NOMO-1 (cell line): ENCODE measurements at regions not wholly inside any gene's neighbourhood (a gene's known extent, or its start where the extent isn't known, plus 50 kb on each side); places are given as distances from the start of the nearest gene placed in this dataset.
"Not testable (repeated sequence)": the region's sequence is repeated elsewhere in the genome, so short reads cannot be mapped to it uniquely, and the experiment has no call there.

Source experiments
- DNase-seq, 2 experiments: peaks; one replicate each; lab custom pipeline; 2025; ENCODE audit not compliant: unreplicated experiment in 2 of 2; lab: John Stamatoyannopoulos, UW

DNA sequence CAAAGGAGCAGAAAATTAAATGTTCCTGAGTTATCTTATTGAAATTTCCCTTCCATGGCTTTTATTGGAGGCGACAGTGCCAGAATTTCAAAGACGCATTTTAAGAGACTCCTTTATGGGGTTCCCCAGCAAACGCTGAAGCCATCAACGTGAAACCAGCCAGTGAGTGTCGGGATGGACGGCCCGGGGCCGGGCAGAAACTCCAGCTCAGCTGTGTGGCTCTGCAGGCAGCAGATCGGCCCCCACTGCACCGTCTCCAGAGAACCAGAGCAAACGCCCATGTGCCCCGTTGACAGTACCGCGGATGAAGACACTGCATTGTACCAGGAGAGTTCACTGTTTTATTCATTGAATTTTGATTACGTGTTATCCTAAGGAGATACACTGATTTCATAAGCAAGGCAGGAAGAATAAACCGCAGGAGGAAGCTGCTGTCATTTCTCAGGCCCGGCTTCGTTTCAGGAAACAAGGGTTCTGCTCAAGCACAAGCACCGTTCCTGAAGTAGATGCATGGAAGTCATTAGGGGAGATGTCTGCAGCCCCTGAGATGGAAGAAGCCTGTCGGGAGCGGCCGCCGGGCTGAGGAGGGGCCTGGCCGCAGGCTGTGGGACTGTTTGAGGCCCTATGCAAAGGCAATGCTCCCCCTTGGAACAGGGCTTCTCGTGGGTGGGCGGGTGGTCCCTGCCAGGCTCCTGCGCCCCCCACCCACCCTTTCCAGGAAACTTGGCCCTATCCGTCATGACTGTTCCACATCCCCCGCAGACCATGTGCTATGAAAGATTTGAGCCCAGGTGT, 639.7 kb downstream of the TBC1D22A start:
- DNase-seq: peak in 1 of 2 experiments; percentile 18

DNA sequence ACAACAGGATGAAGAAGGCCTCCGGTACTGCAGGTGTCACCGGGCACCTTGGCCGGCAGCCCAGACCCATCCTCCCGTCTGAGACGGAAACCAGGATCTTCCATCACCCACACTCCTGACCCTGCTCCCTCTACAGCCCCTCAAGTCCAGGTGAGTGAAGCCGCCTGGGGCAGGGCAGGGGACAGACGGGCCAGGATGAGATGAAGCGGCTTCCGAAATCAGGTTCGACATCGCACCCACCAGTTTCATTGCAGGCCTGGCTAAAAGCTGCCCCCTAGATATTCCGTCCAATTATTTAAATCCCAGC, 639.1 kb downstream of the TBC1D22A start:
- no peak for DNase-seq

DNA sequence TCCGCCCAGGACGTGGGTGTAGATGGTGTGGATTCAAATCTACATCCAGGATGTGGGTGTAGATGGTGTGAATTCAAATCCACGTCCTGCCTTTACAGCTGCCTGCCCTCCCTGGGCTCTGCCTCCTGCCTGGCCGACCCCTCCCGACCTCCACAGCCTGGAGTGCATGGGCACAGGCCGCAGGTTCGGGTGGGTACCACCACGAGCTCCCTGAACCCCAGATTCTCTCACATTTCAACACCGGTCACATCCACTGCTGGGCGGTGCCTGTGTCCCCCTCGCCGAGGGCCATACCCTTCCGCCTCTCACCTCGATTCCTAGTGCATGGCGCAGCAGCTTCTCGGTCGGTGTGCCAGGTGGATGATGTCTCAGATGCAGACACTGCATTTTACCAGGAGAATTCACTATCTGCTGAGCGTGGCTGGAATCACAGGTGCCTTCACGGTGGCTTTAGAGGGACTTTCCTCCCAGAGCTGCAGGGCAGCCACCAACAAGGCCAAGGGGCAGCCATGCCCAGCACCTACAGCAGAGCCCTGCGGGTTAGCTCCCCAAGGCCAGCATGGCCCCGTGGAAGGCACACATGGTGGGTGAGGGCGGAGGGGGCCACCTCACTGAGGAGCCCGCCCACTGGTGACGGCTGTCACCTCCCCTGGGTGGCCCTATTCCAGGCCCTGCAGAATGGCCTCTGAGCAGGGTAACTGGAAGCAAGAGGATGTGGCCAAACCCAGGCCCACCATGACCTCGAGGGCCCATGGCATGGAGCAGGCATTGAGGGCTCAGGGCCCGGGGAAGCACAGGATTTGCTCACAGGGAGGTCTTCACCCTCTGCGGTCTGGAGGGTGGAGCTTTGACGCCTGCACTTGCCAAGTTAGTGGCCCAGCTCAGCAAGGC, 638.5 kb downstream of the TBC1D22A start:
- DNase-seq: no peak

DNA sequence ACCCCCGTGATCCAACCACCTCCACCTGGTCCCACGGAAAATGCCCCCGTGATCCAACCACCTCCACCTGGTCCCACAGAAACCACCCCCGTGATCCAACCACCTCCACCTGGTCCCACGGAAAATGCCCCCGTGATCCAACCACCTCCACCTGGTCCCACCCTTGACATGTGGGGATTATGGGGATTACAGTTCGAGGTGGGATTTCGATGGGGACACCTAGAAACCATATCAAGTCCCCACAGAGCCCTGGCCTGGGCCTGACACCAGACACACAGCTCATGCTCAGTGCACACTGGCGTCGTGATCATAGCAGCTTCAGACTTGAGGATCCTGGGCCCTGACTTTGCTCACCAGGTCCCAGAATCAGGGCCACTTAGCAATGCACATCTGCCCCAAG, 637.7 kb downstream of the TBC1D22A start:
- DNase-seq: not testable (repeated sequence)

DNA sequence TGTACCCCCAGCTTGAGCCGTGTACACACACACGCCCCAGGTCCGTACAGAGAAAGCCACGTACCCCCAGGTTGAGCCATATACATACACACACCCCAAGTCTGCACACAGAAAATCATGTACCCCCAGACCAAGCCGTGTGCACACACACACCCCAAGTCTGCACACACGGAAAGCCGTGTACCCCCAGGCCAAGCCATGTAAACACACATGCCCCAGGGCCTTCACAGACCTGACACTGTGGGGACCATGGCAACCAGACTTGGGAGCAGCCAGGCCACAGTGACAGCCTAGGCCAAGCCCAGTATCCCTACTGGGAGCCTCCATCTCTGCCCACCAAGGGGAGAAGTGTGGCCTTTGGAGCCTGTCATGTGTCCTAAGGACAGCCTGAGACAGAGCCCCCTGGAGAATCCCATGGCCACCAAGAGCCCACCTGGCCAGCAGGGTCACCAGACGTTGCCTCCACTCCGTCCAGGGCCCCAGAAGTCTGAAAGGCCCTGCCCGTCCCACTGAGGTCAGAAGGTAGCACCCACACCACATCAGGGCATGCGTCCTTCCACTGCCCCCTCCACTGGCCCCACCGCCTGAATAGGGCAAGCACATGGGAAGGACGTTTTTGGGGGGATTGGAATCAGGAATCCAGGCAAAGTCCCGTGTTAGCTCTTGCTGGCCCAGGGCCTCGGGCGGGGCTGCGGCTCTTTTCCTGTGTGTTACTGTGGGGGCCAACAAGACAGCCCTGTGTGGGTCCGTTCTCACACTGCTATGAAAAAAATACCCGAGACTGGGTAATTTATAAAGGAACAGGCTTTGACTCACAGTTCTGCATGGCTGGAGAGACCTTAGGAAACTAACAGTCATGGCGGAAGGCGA, 636.7 kb downstream of the TBC1D22A start:
- no peak for DNase-seq

DNA sequence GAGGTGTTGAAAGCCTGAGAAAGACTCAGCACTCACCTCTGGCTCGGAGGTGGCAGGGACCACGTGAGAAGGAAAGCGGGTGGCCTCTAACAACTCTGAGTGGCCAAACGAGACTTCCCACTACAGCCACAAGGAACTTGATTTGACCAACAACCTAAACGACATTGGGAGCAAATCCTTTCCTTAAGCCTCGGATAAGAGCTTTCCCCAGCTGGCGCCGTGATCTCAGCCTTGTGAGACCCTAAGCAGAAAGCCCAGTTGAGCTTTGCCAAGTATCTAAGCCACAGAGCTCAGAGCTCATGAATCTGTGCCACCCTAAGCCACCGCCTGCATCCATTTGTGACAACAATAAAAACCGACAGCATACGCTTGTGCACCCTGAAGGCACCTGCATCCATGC, 636.0 kb downstream of the TBC1D22A start:
- DNase-seq: no peak

DNA sequence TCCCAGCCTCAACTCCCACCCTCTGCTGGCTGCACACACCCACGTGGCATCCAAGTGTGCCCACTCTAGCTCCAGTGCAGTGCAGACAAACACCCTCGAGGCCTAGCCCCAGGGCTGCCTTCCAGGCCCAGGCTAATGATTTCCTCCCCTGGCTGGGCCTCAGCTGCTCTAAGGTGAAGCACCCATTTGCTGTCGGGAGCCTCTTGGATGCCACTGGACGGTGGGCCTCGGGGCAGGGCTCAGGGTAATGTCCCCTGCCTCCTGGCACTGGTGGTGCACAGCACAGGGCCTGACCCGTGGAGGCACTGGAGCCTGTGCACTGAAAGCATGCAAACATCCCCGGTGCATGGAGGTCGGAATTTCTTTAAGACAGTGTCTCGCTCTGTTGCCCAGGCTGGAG, 635.2 kb downstream of the TBC1D22A start:
- no peak for DNase-seq

DNA sequence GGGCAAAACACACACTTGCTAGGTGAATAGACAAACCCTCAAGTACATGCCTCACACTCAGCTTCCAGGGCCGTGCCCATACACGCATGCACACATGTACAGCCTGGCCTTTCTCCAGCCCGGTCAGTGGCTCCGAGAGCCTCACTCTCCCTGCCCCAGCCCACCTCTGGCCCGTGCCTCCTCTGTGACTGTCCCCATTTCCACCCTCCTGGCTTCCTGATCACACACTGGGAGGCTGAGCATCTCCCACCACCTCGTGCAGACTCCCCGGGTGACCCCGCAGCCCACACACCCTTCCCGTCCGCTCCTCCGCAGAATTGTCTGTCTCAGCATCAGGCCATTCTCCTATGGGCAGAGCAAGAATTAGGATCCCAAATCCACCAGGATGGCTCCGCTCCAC, 634.1 kb downstream of the TBC1D22A start:
- no peak for DNase-seq

DNA sequence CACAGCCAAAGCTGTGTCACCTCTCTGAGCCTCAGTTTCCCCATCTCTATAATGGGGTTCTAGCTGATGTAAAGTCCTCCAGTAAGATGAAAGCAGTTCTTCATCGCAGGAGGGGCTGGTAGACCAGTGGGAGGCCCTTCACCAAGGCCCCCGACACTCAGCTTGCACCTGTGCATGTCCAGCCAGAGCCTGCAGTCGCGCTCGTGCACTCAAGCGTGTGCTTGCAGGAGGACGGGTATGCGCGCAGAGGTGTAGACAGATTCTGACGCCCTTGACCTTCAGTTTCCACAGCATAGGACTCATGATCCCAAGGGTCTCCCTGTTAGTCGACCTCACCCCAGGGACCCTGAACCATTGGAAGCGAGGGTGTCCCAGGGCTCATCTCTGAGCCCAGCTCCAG, 633.7 kb downstream of the TBC1D22A start:
- no peak for DNase-seq

DNA sequence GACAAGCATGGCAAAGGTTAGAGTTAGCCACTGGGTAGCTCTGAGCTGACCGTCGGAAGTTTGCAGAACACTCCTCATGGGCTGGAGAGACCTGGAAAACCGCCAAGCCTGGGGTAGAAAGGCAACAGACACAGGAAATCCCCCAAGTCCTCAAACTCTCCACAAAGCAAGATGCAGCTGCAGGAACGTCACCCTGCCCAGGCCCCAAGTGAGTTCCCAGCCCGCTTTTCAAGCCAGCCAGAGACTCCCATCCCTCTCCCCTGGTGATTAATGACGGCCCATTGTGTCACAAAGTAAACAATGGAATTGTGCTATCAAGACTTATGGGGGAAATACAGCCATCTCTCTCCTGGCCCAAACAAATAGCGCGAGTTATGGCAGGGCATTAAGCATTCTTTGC, 633.0 kb downstream of the TBC1D22A start:
- DNase-seq: no peak

DNA sequence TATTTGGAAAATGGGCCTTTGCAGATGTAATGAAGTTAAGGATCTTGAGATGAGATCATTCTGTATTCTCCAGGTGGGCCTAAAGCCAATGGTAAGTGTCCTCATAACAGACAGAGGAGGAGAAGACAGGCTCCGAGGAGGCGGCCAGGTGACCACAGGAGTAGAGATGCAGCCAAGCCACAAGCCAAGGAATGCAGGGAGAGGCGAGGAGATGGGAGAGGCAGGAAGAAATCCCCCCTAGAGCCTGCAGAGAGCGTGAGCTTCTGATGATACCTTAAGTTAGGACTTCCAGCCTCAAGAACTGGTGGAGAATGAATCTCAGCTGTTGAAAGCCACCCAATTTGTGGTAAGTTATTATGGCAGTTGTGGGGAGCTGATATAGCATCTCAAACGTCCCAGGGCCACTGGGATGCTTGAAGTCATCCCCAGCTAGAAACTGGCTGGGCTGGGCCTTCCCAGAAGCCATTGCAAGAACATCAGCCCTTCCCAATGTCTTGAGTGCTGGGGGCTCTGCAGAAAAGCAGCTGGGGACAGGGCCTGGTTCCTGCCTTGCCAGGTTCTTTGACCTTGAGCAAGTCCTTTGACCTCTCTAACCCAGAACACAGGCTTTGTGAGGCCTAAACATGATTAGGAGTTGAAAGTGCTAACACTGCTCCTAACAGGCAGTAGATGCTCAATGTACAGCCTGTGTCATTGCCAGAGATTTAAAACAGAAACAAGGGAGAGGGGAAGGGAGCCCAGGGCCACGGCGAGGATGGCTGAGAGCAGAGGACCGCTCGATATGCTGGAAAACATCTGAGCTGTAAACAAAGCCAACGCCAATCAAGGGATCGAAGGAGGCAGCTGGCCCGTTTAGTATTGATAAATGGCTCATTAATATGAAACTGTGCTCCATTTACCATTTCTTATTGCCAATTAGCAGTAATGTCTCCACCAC, 632.3 kb downstream of the TBC1D22A start:
- no peak for DNase-seq

DNA sequence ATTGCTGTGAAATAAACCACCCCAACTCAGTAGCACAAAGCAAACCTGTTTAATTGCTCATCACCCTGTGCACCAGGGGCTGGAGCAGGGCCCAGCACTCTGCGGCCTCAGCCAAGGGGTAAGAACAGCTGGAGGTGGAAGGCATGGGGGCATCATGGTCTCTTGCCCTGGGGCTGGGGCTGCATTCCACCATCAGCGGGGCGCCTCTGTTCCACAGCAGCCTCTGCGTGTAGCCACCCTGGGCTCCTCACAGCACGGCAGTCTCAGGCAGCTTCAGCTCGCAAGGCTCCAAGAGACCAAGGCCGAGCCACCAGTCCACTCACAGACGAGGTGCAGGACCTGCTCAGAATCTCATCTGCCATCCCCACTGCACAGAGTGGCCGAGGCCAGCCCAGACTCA, 630.7 kb downstream of the TBC1D22A start:
- DNase-seq: no peak

DNA sequence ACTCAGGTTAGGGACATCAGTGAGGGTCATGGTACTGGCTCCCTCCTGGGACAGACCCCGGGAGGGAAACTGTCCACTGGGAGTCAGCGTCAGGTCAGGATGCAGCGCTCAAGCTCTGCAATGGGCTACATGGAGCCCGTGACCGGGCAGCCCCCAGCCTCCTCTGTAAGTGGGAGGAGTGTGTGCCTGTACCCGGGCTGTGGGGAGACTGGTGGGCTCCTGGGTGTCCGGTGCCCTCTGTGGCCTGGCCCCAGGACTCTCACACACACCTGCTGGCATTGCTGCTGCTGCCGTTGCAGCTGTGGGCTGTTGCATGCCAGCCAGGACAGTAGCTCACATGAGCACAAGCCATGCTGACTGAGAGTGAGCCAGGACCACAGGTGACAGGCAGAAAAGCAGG, 630.3 kb downstream of the TBC1D22A start:
- DNase-seq: no peak

DNA sequence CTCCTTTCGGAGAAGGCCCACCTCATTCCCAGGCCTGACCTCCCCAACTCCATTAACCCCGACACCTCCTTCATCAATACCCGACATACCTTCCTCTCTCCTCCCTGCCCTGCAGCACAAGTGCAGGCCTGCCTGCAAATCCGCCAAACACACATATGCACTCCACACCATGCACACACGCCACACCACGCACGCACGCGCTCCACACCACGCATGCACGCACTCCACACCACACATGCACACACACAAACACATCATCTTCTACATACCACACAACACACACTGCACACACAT, 629.6 kb downstream of the TBC1D22A start:
- DNase-seq: no peak

DNA sequence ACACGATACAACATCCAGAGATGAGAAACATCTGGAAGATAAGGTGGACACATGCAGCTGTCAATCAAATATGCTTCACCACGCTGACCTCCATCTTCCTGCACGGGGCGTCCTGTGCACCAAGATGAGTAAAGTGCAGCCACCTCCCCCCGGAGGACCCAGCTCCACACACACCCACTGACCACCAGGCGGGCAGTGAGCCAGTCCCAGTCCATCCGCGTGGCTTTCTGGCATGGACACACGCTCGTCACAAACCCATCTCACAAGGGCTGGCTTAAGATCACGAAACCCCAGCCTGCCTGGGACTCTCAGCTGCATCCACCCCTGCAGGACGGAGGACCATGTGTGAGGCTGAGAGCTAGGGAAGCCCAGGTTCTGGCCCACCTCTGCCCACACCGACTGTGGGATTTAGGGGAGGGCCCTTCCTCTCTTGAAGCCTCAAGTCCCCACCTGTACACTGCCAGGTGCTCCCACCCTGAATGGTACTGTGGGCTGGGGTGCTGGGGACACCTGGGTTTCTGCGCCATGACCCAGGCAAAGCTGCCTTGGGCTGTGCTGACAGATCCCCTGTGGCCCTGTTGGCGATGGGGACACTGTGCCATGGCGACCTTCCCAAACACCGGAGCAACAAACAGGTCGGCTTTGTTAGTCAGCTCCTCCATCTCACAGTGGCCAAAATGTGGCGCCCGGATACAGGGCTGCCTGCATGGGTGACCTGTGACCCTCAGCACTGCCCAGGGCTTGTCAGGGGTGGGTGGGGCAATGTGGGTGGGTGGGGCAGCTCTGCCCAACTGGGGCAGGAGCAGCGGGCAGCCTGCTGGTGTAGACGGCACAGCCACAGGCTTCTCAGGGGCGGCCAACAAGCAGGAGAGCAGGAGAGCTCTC, 629.0 kb downstream of the TBC1D22A start:
- DNase-seq: no peak

DNA sequence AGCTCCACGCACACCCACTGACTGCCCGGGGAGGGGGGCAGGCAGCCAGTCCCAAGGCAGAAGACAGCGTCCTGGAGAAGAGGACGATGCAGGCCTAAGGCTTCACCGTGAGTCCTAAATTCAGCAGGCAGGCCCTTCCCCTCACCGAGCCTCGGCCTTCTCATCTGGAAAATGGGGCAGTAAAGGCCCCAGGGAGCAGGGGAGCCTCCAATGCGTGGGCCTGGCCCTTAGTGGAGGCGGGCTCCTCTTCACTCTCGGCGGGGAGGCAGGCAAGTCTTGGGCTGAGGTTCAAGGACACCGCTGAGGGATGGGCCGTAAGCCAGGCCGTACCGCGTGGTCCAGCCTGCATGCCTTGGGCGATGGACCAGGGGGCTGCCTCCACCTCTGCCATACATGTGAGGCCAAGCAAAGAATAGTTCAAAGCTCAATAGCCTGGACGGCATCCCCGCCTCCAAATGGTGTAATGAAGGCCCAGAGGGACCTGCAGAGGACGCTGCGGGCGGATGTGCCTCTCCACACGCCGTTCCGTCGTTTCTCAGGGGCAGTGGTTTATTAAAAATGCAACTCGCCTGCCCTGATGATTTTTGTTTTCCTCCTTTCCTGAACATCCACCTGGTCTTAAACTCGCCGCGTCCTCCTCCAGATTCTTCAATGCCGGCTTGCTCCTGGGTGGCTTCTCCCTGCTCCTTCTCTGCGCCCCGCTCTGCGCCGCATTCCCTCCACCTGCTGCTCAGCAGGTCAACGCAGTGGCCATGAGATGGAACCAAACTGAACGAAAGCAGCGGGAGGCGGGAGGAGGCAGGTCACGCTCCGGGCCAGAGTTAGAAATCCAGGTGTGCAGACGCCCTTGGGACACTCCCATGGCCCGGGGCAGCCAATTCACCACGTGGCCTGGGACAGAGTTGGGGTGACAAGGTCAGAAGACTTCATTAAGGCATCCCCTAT, 627.8 kb downstream of the TBC1D22A start:
- no peak for DNase-seq

DNA sequence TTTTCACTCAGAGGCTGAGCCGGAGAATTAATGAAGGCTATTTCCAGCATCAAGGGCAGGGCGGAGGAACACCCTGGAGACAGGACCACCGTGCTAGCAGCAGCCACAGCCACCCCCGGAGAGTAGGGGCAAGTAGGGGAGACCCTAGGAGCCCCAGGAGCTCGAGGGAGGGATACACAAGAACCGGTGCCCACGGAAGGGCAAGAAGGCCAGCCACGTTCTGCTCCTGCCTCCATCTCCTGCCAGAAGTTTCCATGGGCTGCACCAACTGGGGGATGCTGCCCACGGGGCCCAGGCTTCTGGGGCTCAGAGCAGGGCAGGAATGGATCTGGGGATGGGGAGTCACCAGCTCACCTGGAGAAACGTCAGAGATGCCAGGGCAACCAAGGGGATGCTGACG, 626.8 kb downstream of the TBC1D22A start:
- DNase-seq: no peak

DNA sequence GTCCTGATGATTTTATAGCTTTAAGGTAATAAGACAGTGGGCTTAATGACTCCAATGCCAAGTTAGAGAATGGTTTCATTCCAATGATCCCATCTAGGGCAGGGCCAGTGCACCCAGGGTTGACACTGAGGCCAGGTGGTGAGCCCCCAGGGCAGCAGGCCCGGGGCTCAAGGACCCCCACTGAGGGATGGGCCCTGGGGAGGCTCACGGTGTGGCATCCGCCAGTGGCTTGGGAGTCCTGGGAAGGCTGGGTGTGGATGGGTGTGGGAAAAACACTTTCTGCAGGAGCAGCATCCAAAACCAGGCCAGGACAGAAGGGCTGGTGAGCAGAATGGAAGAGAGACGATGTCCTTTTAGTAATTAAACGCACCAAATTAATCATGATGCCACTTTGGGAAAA, 626.3 kb downstream of the TBC1D22A start:
- no peak for DNase-seq
